Smooth muscle cell (in vitro differentiated cells): ENCODE measurements at regions not wholly inside any gene's neighbourhood (a gene's known extent, or its start where the extent isn't known, plus 50 kb on each side); places are given as distances from the start of the nearest gene placed in this dataset.

Source experiments
- DNase-seq: peaks from one replicate; lab custom pipeline; 2025; ENCODE audit not compliant: unreplicated experiment; lab: John Stamatoyannopoulos, UW
- H2AFZ ChIP-seq: fragments of 200-600 bp; sonication (generic); 2 replicates; pipeline ENCODE4 v1.6.0; 2016; ENCODE audit warnings: antibody characterized with exemption, low read depth, mild to moderate bottlenecking
- H3F3A ChIP-seq: fragments of 200-600 bp; sonication (generic); 2 replicates; pipeline ENCODE4 v1.6.0; 2017; ENCODE audit warnings: antibody characterized with exemption, low read depth
- H3K27ac ChIP-seq: fragments of 200-600 bp; sonication (generic); 2 replicates; pipeline ENCODE4 v1.5.1; 2016; ENCODE audit warnings: low read depth, mild to moderate bottlenecking
- H3K27me3 ChIP-seq: fragments of 200-600 bp; sonication (generic); 2 replicates; pipeline ENCODE4 v1.6.1; 2016; ENCODE audit warnings: low read depth, mild to moderate bottlenecking
- H3K36me3 ChIP-seq: fragments of 200-600 bp; sonication (generic); 2 replicates; pipeline ENCODE4 v1.5.1; 2016; ENCODE audit warnings: low read depth
- H3K4me1 ChIP-seq: fragments of 200-600 bp; sonication (generic); 2 replicates; pipeline ENCODE4 v1.5.1; 2016; ENCODE audit warnings: low read depth
- H3K4me2 ChIP-seq: fragments of 200-600 bp; sonication (generic); 2 replicates; pipeline ENCODE4 v1.6.0; 2016; ENCODE audit warnings: mild to moderate bottlenecking
- H3K4me3 ChIP-seq: fragments of 200-600 bp; sonication (generic); 2 replicates; pipeline ENCODE4 v1.5.1; 2016; ENCODE audit warnings: mild to moderate bottlenecking
- H3K79me2 ChIP-seq: fragments of 200-600 bp; sonication (generic); 2 replicates; pipeline ENCODE4 v1.6.0; 2016; ENCODE audit warnings: low read depth, mild to moderate bottlenecking
- H3K9ac ChIP-seq: fragments of 200-600 bp; sonication (generic); 2 replicates; pipeline ENCODE4 v1.6.0; 2016; ENCODE audit warnings: low read depth
- H3K9me3 ChIP-seq: fragments of 200-600 bp; sonication (generic); replicated peaks from 2 replicates; pipeline ENCODE4 v1.5.1; 2016; ENCODE audit warnings: low read depth
- H4K20me1 ChIP-seq: fragments of 200-600 bp; sonication (generic); 2 replicates; pipeline ENCODE4 v1.6.0; 2016; ENCODE audit warnings: low read depth
- CTCF ChIP-seq: fragments of 200-600 bp; sonication (generic); IDR thresholded peaks from 2 replicates; pipeline ENCODE4 v1.5.1; 2017; ENCODE audit warnings: borderline replicate concordance, mild to moderate bottlenecking, antibody characterized with exemption; ENCODE audit not compliant: insufficient read depth, poor library complexity, severe bottlenecking
- WGBS: methylation state at CpG from one replicate; pipeline ENCODE4 v1.1.7; 2016; ENCODE audit warnings: low lambda C conversion rate; 5-methylcytosine and 5-hydroxymethylcytosine counted together

DNA sequence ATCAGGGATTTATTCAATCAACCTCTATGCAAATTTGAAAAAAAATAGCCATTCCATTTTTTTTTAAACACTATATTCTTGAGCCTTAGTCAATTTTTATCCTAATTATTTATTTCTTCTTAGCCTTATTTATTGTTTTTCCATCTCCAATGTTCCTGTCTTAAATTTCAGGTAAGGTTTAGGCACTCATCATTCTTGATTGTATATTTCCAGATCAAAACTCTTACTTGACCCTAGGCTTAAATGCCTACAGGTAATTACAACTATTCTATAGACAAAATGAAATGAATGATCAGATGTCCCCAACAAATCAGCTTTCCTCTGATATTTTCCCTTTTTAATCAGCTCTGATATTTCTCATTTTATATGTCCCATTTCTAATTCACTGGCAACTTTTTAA, 402.6 kb upstream of the EPHA7 start:
- no peaks in the 10 kb centered on the region for H4K20me1 ChIP-seq
- H3K9me3 ChIP-seq = peaks cover 3% of the 10 kb centered on the region
- H3K9ac ChIP-seq = no peak overlapping the region
- no peak overlapping the region for H2AFZ ChIP-seq
- H3K4me3 ChIP-seq = no peak overlapping the region
- no peaks in the 10 kb centered on the region for H3F3A ChIP-seq
- no peak for DNase-seq
- H3K36me3 ChIP-seq = no peaks in the 10 kb centered on the region
- no peaks in the 10 kb centered on the region for H3K79me2 ChIP-seq
- no peak overlapping the region for H3K4me2 ChIP-seq
- no peaks in the 10 kb centered on the region for H3K27me3 ChIP-seq
- no peak overlapping the region for H3K27ac ChIP-seq
- TF ChIP-seq CTCF = no peak
- H3K4me1 ChIP-seq = peaks cover 2% of the 10 kb centered on the region

DNA sequence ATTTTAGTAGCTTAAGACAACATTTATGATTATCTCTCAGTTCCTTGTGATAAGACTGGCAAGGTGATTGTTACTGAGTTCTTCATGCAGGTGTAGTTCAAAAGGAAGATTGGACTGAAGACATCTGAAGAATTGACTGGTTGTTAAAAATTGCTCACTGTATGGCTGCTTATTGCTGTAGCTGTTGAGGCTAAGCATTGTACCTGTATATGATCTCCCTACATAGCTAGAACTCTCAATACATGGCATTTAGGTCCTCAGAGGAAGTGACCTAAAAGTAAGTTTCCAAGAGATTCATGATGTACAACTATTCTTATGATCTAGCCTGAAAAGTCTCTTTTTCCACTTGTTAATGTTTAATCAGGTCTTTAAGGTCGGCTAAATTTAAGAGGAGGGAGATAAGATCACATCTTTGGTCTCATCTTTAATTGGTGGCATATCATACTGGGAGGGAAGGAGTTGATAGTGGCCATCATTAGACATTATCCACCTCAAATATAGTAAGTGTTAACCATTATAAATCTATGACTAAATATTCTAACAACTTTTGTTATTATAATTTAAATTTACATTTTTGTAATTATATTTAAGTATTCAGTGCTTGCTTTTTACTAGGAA, 401.2 kb upstream of the EPHA7 start:
- 79% methylated on average over 1 of the region's 1 CpG for WGBS
- no peak for TF ChIP-seq CTCF
- peaks cover 2% of the 10 kb centered on the region for H3K4me1 ChIP-seq
- H3K9ac ChIP-seq = no peak overlapping the region
- H3K36me3 ChIP-seq = no peaks in the 10 kb centered on the region
- no peaks in the 10 kb centered on the region for H4K20me1 ChIP-seq
- H3K79me2 ChIP-seq = no peaks in the 10 kb centered on the region
- DNase-seq = no peak
- no peak overlapping the region for H3K4me2 ChIP-seq
- peaks cover 3% of the 10 kb centered on the region for H3K9me3 ChIP-seq
- no peaks in the 10 kb centered on the region for H3F3A ChIP-seq
- H3K27ac ChIP-seq = no peak overlapping the region
- H3K4me3 ChIP-seq = no peak overlapping the region
- no peaks in the 10 kb centered on the region for H3K27me3 ChIP-seq
- H2AFZ ChIP-seq = no peak overlapping the region

DNA sequence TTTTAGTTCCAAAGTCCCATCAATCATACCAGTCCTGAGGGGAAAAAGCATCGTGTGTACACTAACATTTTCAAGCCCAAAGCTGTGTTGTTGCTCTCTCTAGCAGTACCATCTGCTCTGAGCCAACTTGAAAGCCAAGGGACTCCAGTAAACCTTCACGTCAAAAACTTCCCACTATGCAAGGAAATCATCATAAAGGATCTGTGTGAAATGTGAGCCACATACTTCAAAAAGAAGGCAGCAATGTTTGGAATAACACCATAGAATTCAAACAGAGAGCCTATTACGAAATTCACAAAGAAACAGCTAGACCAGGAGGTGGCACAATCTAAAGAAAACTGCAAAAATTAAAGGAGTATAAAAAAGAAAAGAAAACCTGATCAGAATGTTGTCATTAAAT, 399.8 kb upstream of the EPHA7 start:
- Histone ChIP-seq H3K27ac (no peak overlapping the region), H3K27me3 (no peaks in the 10 kb centered on the region), H3K79me2 (no peaks in the 10 kb centered on the region), H3K36me3 (no peaks in the 10 kb centered on the region), H3K4me2 (no peak overlapping the region), H3K9me3 (no peaks in the 10 kb centered on the region), H3K4me3 (no peak overlapping the region), H3K9ac (no peak overlapping the region), H2AFZ (peak overlapping the region; percentile 67), H3K4me1 (peaks cover 2% of the 10 kb centered on the region), H3F3A (no peaks in the 10 kb centered on the region), H4K20me1 (no peaks in the 10 kb centered on the region)
- 62% methylated on average over 3 of the region's 3 CpGs for WGBS
- no peak for DNase-seq
- TF ChIP-seq CTCF = no peak

DNA sequence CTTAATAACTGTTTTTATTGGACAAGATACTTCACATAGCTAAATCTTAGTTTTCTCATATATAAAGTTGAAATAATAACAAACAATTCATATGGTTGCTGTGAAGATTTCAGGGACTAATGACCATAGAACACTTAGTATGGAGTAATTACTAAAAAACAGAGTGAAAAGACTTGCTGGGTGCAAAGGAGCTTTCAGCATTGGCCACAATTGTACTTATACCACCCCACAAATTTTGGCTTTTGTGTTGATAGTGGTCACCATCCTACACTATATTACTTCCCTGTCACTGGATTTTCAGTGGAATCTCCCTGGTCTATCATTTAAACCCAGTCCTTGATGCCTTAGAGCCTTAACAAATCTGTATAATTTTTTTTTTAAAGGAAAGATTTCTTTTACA, 398.6 kb upstream of the EPHA7 start:
- Histone ChIP-seq H3K9me3 (no peaks in the 10 kb centered on the region), H2AFZ (no peak overlapping the region), H3K4me2 (no peak overlapping the region), H3K9ac (no peak overlapping the region), H3K4me1 (peaks cover 2% of the 10 kb centered on the region), H3F3A (no peaks in the 10 kb centered on the region), H3K36me3 (no peaks in the 10 kb centered on the region), H3K27ac (no peak overlapping the region), H4K20me1 (no peaks in the 10 kb centered on the region), H3K27me3 (no peaks in the 10 kb centered on the region), H3K79me2 (no peaks in the 10 kb centered on the region), H3K4me3 (no peak overlapping the region)
- DNase-seq = no peak
- no peak for TF ChIP-seq CTCF
